ENCODE measurements at regions not wholly inside any gene's neighbourhood (a gene's known extent, or its start where the extent isn't known, plus 50 kb on each side); places are given as distances from the start of the nearest gene placed in this dataset.

- no peak for TF ChIP-seq CTCF (IDR thresholded peaks at IDR 0.05)
These were observed 872.3 kb downstream of the EFNB2 start for GRCh38 chr13:105663182-105663581.

- TF ChIP-seq CTCF (IDR thresholded peaks at IDR 0.05), result no peak
These were observed 874.9 kb downstream of the EFNB2 start for GRCh38 chr13:105660561-105660960.

- no peak for TF ChIP-seq CTCF (IDR thresholded peaks at IDR 0.05)
These were observed 877.0 kb downstream of the EFNB2 start for GRCh38 chr13:105658431-105658830.

GRCh38 chr13:105655046-105655445, 880.4 kb downstream of the EFNB2 start:
- no peak for TF ChIP-seq CTCF (IDR thresholded peaks at IDR 0.05)

GRCh38 chr13:105643966-105644365, 891.5 kb downstream of the EFNB2 start:
- no peak for TF ChIP-seq CTCF (IDR thresholded peaks at IDR 0.05)

GRCh38 chr13:105642511-105642958, 892.9 kb downstream of the EFNB2 start:
- no peak for TF ChIP-seq CTCF (IDR thresholded peaks at IDR 0.05)

GRCh38 chr13:105641121-105641520, 894.3 kb downstream of the EFNB2 start:
- no peak for TF ChIP-seq CTCF (IDR thresholded peaks at IDR 0.05)

GRCh38 chr13:105638426-105638825, 897.0 kb downstream of the EFNB2 start:
- TF ChIP-seq CTCF (IDR thresholded peaks at IDR 0.05), result no peak
